Neural progenitor cell (in vitro differentiated cells): ENCODE measurements at regions not wholly inside any gene's neighbourhood (a gene's known extent, or its start where the extent isn't known, plus 50 kb on each side); places are given as distances from the start of the nearest gene placed in this dataset.

Experiments
- CTCF ChIP-seq: fragments of 200-600 bp; sonication (generic); IDR thresholded peaks from 2 replicates; pipeline ENCODE4 v1.5.1; 2017; ENCODE audit warnings: antibody characterized with exemption, mild to moderate bottlenecking
- EZH2phosphoT487 ChIP-seq: fragments of 200-600 bp; sonication (generic); IDR thresholded peaks from 2 replicates; pipeline ENCODE4 v1.6.1; 2017; ENCODE audit warnings: antibody characterized with exemption

DNA sequence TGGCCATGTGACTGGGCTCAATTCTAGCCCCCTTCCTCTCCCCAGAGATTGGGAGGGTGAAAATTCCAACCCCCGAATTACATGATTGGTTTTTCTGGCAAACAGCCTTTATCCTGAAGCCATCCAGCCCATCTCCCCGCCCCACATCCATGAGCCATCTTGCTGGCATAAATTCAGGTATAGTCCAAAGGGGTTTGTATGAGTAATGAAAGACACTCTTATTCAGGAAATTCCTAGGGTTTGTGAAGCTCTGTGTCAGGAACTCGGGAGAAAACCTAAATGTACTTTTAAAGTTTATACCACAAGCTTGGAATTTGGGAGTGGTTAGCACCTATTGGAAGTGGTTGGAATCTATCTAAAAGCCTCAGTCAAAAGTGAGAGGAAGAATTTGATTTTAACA lies 80.6 kb upstream of the SIMC1 start:
- TF ChIP-seq CTCF = no peak
- no peak for TF ChIP-seq EZH2phosphoT487
